ENCODE measurements at regions not wholly inside any gene's neighbourhood (a gene's known extent, or its start where the extent isn't known, plus 50 kb on each side); places are given as distances from the start of the nearest gene placed in this dataset.

- no peaks in the 10 kb centered on the region for H3K36me3 Mint-ChIP-seq (ENCODE audit: low read depth)
- peaks cover 60% of the 10 kb centered on the region for H3K27me3 Mint-ChIP-seq
- H3K4me3 Mint-ChIP-seq = no peak overlapping the region
- ATAC-seq = no peak
- no peak for DNase-seq
- no peaks in the 10 kb centered on the region for H3K4me1 Mint-ChIP-seq
- H3K9me3 ChIP-seq (ENCODE audit: control insufficient read depth, low read length, poor library complexity, severe bottlenecking) = no peaks in the 10 kb centered on the region
- H3K27ac Mint-ChIP-seq = no peak overlapping the region
Measured at GRCh38 chr11:116534270-116534975, 238.4 kb downstream of the BUD13 start.

DNA sequence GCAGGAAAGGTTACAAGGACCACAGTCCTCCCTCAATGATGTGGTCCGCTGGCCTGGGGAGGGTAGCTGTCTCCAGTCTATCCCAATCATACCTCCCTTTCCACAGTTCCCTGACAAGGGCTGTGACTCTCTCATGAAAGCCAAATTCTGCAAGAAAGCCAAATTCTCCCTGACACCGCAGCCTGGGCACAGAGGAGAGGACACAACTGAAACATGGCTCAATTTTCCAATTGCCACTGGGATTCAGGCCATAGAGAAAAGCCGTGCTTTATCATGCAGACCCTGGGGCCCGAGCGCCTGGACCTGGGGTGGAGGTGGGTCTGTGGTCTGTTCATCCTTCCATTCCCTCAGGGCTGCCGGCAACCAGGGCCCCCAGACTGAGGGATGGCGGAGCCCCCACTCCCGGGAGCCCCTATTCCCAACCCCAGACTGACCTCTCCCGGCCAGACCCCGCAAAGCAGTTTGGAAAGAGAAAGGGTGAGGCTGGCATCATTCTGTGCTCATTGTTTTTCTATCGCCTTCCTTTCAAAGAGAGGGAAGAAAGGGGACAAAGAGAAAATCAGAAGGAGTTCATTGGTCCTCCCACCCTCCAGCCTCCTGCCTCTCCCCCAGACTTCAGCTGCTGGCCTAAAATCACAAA, 239.5 kb downstream of the BUD13 start:
- H3K4me1 Mint-ChIP-seq = no peaks in the 10 kb centered on the region
- H3K36me3 Mint-ChIP-seq (ENCODE audit: low read depth) = no peaks in the 10 kb centered on the region
- no peaks in the 10 kb centered on the region for H3K9me3 ChIP-seq (ENCODE audit: control insufficient read depth, low read length, poor library complexity, severe bottlenecking)
- no peak overlapping the region for H3K27ac Mint-ChIP-seq
- no peak for DNase-seq
- no peak overlapping the region for H3K4me3 Mint-ChIP-seq
- H3K27me3 Mint-ChIP-seq = peaks cover 56% of the 10 kb centered on the region
- no peak for ATAC-seq

GRCh38 chr11:116532066-116532465, 240.7 kb downstream of the BUD13 start:
- ATAC-seq (no peak), DNase-seq (no peak)
- Mint-ChIP-seq H3K27me3 (peaks cover 62% of the 10 kb centered on the region), H3K4me3 (no peak overlapping the region), H3K27ac (no peak overlapping the region), H3K36me3 (ENCODE audit: low read depth) (no peaks in the 10 kb centered on the region), H3K4me1 (no peaks in the 10 kb centered on the region)
- H3K9me3 ChIP-seq (ENCODE audit: control insufficient read depth, low read length, poor library complexity, severe bottlenecking) = no peaks in the 10 kb centered on the region

GRCh38 chr11:116530705-116531104, 242.1 kb downstream of the BUD13 start:
- H3K4me1 Mint-ChIP-seq = no peaks in the 10 kb centered on the region
- H3K9me3 ChIP-seq (ENCODE audit: control insufficient read depth, low read length, poor library complexity, severe bottlenecking) = no peaks in the 10 kb centered on the region
- H3K36me3 Mint-ChIP-seq (ENCODE audit: low read depth) = no peaks in the 10 kb centered on the region
- no peak overlapping the region for H3K27ac Mint-ChIP-seq
- no peak for ATAC-seq
- peaks cover 50% of the 10 kb centered on the region for H3K27me3 Mint-ChIP-seq
- H3K4me3 Mint-ChIP-seq = no peak overlapping the region
- DNase-seq = no peak

DNA sequence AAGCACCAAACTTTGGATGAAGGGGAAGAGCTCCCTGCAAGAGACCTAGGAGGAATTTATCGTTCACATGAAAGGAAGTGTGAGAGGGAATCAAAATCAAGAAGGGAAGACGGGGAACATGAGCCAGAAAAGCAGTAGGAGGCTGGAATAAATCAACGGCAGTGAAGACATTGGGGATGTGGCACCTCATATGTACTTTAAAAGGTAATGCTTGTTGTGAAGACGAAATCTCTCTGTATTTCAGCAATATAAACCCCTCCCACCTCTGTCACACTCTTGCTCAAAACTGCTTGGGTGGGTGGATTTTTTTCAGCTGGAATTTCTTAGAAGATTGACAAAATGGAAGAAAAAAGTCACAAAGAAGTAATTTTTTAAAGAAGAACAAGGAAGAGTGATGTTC, 243.5 kb downstream of the BUD13 start:
- no peaks in the 10 kb centered on the region for H3K36me3 Mint-ChIP-seq (ENCODE audit: low read depth)
- H3K4me1 Mint-ChIP-seq = no peaks in the 10 kb centered on the region
- H3K27ac Mint-ChIP-seq = no peak overlapping the region
- no peak for DNase-seq
- peaks cover 39% of the 10 kb centered on the region for H3K27me3 Mint-ChIP-seq
- H3K9me3 ChIP-seq (ENCODE audit: control insufficient read depth, low read length, poor library complexity, severe bottlenecking) = no peaks in the 10 kb centered on the region
- no peak for ATAC-seq
- no peak overlapping the region for H3K4me3 Mint-ChIP-seq

- Mint-ChIP-seq H3K4me1 (no peaks in the 10 kb centered on the region), H3K27ac (no peak overlapping the region), H3K27me3 (peaks cover 32% of the 10 kb centered on the region), H3K36me3 (ENCODE audit: low read depth) (no peaks in the 10 kb centered on the region), H3K4me3 (no peak overlapping the region)
- no peak for ATAC-seq
- no peak for DNase-seq
- no peaks in the 10 kb centered on the region for H3K9me3 ChIP-seq (ENCODE audit: control insufficient read depth, low read length, poor library complexity, severe bottlenecking)
Measured at GRCh38 chr11:116527180-116527991, 245.4 kb downstream of the BUD13 start.

DNA sequence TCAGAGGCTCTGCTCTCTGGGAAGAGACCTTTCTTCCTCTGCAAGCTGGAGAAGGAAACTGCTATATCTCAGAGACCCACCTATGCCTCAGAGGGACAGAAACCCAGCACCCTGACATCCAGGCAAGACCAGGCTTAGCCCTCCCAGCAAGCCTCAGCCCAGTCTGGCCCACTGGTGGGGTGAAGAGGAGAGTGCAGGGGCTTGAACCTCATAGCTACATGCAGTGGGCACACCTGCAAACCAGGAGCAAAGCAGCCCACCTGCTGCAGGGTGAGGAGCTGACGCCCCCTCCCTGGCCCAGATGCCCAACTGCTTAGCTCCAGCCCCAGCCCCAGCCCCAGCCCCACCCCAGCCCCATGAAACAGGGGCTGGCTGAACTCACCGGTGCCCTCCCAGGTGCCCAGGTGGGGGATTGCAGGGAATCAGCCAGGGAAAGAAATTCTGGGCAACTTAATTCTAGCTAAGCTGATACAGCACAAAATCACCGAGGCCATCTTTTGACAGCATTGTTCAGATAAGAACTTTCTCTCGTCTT, 246.8 kb downstream of the BUD13 start:
- no peak for ATAC-seq
- Mint-ChIP-seq H3K27me3 (peaks cover 28% of the 10 kb centered on the region), H3K27ac (no peak overlapping the region), H3K4me1 (no peaks in the 10 kb centered on the region), H3K36me3 (ENCODE audit: low read depth) (no peaks in the 10 kb centered on the region), H3K4me3 (no peak overlapping the region)
- H3K9me3 ChIP-seq (ENCODE audit: control insufficient read depth, low read length, poor library complexity, severe bottlenecking) = no peaks in the 10 kb centered on the region
- DNase-seq = no peak

- no peaks in the 10 kb centered on the region for H3K36me3 Mint-ChIP-seq (ENCODE audit: low read depth)
- no peaks in the 10 kb centered on the region for H3K9me3 ChIP-seq (ENCODE audit: control insufficient read depth, low read length, poor library complexity, severe bottlenecking)
- DNase-seq (no peak), ATAC-seq (no peak)
- H3K27me3 Mint-ChIP-seq = peaks cover 47% of the 10 kb centered on the region
- no peak overlapping the region for H3K27ac Mint-ChIP-seq
- H3K4me3 Mint-ChIP-seq = no peak overlapping the region
- no peaks in the 10 kb centered on the region for H3K4me1 Mint-ChIP-seq
Measured at GRCh38 chr11:116519499-116519898, 253.3 kb downstream of the BUD13 start.

- ATAC-seq = no peak
Measured at GRCh38 chr11:116518141-116518540, 254.6 kb downstream of the BUD13 start.

DNA sequence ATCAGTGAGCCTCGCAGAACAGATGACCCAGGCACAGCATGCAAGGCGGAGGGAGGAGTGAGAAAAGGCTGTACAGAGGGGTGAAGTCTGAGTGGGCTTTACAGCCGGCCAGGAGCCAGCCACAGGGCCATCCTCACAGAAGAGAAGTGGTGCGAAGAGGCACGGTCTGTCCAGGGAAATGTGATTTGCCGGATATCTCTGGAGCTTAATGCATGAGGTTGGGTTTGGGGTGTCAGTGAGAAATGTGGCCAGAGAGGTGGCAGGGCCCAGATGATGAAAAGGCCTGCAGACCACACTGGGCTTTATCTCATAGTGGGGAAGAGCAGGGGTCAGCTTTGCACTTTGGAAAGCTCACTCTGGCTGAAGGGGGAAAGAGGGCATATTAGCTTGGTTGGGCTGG, 255.2 kb downstream of the BUD13 start:
- ATAC-seq = no peak
- H3K27me3 Mint-ChIP-seq = peaks cover 59% of the 10 kb centered on the region
- no peak for DNase-seq
- no peak overlapping the region for H3K4me3 Mint-ChIP-seq
- no peak overlapping the region for H3K27ac Mint-ChIP-seq
- peaks cover 2% of the 10 kb centered on the region for H3K36me3 Mint-ChIP-seq (ENCODE audit: low read depth)
- H3K4me1 Mint-ChIP-seq = no peaks in the 10 kb centered on the region
- H3K9me3 ChIP-seq (ENCODE audit: control insufficient read depth, low read length, poor library complexity, severe bottlenecking) = no peaks in the 10 kb centered on the region

More at GRCh38 chr11:116518141-116518540, 254.6 kb downstream of the BUD13 start:
- H3K27me3 Mint-ChIP-seq = peaks cover 55% of the 10 kb centered on the region
- H3K27ac Mint-ChIP-seq = no peak overlapping the region
- H3K9me3 ChIP-seq (ENCODE audit: control insufficient read depth, low read length, poor library complexity, severe bottlenecking) = no peaks in the 10 kb centered on the region
- peaks cover 2% of the 10 kb centered on the region for H3K36me3 Mint-ChIP-seq (ENCODE audit: low read depth)
- no peak for DNase-seq
- H3K4me1 Mint-ChIP-seq = no peaks in the 10 kb centered on the region
- no peak overlapping the region for H3K4me3 Mint-ChIP-seq

- Mint-ChIP-seq H3K4me3 (no peak overlapping the region), H3K27me3 (peaks cover 54% of the 10 kb centered on the region), H3K27ac (no peak overlapping the region), H3K4me1 (no peaks in the 10 kb centered on the region), H3K36me3 (ENCODE audit: low read depth) (peaks cover 2% of the 10 kb centered on the region)
- ATAC-seq (no peak), DNase-seq (no peak)
- H3K9me3 ChIP-seq (ENCODE audit: control insufficient read depth, low read length, poor library complexity, severe bottlenecking) = no peaks in the 10 kb centered on the region
Measured at GRCh38 chr11:116517077-116517476, 255.7 kb downstream of the BUD13 start.

- no peaks in the 10 kb centered on the region for H3K9me3 ChIP-seq (ENCODE audit: control insufficient read depth, low read length, poor library complexity, severe bottlenecking)
- no peak for ATAC-seq
- DNase-seq = no peak
- Mint-ChIP-seq H3K4me3 (no peak overlapping the region), H3K27ac (no peak overlapping the region), H3K4me1 (no peaks in the 10 kb centered on the region), H3K27me3 (peaks cover 57% of the 10 kb centered on the region), H3K36me3 (ENCODE audit: low read depth) (peaks cover 2% of the 10 kb centered on the region)
Measured at GRCh38 chr11:116515664-116516184, 257.1 kb downstream of the BUD13 start.

DNA sequence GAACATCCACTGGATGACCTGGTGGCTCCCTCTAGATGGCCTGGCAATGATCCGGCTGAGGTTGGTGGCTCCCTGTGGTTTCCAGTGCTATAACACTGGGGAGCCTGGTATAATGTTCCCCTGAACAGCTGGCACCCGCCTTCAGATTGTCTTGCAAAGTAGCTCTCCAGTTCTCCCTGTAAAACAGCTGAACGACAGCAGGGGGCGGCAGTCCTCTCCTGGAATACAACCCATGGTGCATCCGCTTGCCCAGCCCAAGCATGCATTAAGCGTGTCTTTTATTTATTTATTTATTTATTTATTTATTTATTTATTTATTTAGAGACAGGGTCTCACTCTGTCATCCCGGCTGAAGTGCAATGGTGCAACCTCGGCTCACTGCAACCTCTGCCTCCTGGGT, 258.9 kb downstream of the BUD13 start:
- DNase-seq = no peak
- H3K36me3 Mint-ChIP-seq (ENCODE audit: low read depth) = peaks cover 2% of the 10 kb centered on the region
- H3K27me3 Mint-ChIP-seq = peaks cover 61% of the 10 kb centered on the region
- no peak for ATAC-seq
- no peak overlapping the region for H3K27ac Mint-ChIP-seq
- H3K9me3 ChIP-seq (ENCODE audit: control insufficient read depth, low read length, poor library complexity, severe bottlenecking) = no peaks in the 10 kb centered on the region
- no peaks in the 10 kb centered on the region for H3K4me1 Mint-ChIP-seq
- H3K4me3 Mint-ChIP-seq = no peak overlapping the region

Data from T-helper 17 cell (primary cell).